HG02973 (cell line): ENCODE measurements at regions not wholly inside any gene's neighbourhood (a gene's known extent, or its start where the extent isn't known, plus 50 kb on each side); places are given as distances from the start of the nearest gene placed in this dataset.
"Not testable (repeated sequence)": the region's sequence is repeated elsewhere in the genome, so short reads cannot be mapped to it uniquely, and the experiment has no call there.

Source experiments
- ATAC-seq: cut with Tn5 transposase; IDR thresholded peaks from one replicate; pipeline ENCODE4 v1.9.1; 2021; ENCODE audit warnings: moderate library complexity; ENCODE audit not compliant: unreplicated experiment

DNA sequence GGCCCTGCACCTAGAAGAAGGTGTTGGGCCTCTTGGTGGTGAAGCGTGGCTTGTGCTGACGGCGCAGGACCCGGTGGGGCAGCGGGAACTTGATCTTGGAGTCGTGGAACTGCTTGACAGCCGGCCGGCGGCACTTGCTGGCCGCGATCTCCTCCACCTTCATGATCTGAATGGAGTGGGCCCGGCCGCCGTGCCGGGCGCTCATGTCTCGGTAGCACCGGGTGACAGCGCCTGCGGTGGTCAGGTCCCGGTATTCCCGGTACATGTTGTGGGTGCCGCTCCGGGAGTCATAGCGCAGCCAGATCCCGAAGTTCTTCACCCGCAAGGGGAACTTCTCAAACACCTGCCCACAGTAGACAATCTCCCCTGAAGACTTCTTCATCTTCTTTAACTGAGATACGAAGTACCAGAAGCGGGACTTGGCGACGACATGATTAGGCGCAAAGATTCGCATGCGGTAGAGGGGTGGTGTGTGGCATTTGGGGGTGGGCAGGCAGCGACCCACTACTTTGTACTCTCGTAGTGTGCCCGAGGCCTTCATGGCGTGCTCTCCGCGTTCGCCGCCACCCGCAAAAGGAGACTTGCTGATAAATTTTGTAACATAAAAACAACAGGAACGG, 92.1 kb upstream of the MSH6 start:
- not testable (repeated sequence) for ATAC-seq

GRCh38 chr2:47690132-47690531, 92.8 kb upstream of the MSH6 start:
- no peak for ATAC-seq

- peak; percentile 61 for ATAC-seq
Measured at GRCh38 chr2:47689118-47689517, 93.8 kb upstream of the MSH6 start.

GRCh38 chr2:47688561-47688960, 94.4 kb upstream of the MSH6 start:
- no peak for ATAC-seq

DNA sequence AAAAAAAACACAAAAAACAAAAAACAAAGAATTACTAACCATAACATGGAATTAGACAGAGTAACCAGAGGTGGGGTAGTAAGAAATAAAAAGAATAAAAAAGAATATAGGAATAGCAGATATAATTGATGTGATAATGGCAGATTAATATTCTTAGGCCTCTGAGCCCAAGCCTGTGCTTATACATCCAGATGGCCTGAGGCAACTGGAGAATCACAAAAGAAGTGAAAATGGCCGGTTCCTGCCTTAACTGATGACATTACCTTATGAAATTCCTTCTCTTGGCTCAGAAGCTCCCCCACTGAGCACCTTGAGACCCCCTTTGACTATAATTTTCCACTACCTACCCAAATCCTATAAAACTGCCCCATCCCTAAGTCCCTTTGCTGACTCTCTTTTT, 95.1 kb upstream of the MSH6 start:
- no peak for ATAC-seq

GRCh38 chr2:47686018-47686417, 96.9 kb upstream of the MSH6 start:
- no peak for ATAC-seq

DNA sequence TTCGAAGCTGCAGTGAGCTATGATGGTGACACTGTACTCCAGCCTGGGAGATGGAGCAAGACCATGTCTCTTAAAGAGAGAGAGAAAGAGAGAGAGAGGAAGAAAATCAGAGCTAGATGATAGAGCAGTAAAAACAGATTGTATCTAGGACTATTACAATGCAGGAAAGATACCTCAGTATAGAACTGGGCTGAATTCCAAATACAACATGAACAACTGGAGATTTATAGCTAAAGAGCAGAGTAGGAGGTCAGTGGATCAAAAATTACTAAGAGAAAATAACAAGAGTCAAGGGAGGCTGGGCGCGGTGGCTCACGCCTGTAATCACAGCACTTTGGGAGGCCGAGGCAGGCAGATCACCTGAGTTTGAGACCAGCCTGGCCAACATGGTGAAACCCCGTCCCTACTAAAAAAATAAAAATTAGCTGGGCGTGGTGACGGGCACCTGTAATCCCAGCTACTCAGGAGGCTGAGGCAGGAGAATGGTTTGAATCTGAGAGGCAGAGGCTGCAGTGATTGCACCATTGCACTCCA, 100.7 kb upstream of the MSH6 start:
- ATAC-seq, result no peak

DNA sequence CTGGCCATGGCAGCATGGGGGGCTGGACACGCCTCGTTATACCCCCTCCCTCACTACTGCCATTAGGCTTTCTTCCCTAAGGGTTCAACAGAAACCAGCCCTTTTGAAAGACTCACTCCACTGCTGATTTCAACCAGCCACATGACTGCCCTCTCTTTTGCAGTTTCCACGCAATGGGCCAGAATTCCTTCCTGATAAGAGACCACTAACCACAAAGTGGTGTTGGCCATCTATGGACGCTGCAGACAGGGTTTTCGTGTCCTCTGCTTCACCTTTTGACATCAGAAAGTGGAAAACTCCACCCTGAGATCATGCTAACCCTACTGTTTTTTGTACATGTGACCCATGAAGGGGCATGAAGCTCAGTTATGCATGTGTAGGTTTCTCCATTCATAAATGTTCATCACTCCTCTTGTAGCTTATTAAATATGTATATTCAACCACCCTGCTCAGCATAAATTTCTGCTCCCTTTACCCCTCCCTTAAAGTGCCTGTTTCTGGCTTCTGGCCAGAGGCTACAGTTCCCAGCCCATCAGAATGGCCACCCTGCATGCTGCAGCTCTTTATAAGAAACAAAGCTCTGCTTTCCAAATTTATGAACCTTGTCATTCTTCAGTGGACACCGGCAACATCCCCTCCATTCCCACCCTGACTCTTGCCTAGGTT, 105.6 kb upstream of the KCNK12 start:
- ATAC-seq, result no peak

DNA sequence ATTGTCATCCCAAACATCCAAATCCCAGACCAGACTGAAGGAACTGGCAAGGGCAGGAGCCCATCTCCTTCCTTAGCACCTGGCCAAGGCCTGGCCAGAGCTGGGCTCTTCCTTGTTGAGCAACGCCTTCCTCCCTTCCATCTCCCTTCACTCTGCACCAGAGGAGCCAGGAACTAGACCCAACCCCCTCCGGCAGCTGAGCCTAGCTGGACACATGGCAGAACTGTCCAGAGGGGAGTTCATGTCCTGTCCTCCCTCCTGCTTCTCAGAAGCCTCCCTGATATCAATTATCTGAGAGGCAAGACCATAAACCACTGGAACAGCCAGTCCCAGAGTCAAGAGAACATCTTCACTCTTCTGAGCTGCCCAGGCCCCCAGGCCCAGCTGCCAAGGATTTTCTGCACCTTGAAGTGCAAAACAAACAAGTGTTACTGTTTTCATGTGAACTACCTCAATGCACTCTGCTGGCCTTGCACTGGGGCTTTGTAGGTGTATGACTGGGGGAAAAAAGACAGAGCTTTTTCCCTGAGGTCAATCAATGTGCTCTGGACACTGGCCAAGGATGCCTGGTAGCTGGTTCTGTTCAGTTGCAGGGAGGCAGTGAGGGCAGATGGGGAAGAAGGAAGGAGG, 104.5 kb upstream of the KCNK12 start:
- ATAC-seq, result no peak

DNA sequence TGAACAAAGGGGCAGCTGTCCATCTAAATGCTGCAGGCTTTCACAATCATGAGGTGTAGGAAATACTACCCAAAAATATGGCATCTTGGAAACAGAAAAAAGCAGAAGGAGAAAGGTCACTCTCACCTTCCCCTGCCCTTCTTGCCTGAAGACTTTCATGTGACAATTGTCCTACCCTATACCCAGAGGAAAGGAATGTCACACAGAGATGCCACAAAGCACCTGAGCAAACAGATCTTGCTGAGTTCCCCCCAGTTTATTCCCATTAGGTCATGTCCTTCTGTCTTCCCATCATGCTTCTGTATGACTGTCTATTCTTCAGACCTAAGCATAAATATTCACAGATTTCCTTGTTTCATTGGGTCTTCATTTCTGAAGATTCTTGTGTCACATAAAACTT, 95.5 kb upstream of the KCNK12 start:
- ATAC-seq, result no peak

- ATAC-seq, result no peak
Measured at GRCh38 chr2:47664817-47665216, 94.0 kb upstream of the KCNK12 start.

DNA sequence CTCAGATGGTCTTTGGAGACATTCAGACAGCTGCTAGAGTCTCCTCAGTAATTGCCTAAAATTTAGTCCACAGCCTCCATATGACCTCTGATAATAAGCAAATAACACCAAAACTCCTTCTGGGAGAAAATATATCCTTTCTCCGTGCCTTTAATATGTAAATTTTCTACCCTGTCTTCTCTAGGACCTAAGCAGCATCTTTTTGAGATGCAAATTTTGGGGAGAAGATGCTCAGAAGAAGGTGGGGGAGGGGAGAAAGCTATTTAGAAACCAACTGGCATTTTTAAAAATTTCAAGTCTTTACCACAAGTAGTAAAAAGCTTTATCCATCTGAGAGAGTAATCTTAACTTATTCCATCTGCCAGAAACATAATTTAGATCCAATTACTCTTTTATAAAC, 91.8 kb upstream of the KCNK12 start:
- ATAC-seq, result no peak

GRCh38 chr2:47661310-47661709, 90.5 kb upstream of the KCNK12 start:
- no peak for ATAC-seq

GRCh38 chr2:47660168-47660567, 89.4 kb upstream of the KCNK12 start:
- ATAC-seq, result no peak

DNA sequence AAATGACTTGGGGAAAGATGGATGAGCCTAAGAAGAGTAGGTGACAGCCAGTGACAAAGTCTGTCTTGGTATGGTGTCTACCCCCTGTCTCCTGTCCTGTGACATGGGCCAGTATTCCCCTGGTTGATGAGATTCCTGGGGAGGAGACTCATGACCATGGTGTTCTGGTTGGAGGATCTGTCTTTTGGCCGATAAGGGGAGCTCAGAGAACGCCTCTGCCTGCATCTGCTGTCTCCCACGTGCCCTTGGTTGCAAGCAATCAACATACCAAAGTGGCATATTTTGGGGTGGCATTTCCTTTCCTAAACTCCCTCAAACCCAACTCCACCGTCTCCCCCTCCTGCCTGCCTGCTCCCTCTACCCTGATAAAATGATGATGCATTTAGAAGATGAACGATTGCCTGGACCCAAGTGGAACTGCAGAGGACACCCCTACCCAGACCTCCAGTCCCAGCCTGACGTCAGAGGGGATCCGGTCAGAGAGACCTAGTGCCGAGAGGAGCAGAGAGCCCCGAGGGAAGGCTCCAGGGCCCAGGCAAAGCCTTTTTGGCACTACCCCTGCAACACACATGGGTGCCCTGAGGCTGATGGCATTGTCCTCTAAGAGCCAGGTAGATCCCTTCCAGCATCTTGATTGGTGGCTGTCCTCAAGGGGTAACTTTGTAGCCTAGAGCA, 88.0 kb upstream of the KCNK12 start:
- no peak for ATAC-seq

DNA sequence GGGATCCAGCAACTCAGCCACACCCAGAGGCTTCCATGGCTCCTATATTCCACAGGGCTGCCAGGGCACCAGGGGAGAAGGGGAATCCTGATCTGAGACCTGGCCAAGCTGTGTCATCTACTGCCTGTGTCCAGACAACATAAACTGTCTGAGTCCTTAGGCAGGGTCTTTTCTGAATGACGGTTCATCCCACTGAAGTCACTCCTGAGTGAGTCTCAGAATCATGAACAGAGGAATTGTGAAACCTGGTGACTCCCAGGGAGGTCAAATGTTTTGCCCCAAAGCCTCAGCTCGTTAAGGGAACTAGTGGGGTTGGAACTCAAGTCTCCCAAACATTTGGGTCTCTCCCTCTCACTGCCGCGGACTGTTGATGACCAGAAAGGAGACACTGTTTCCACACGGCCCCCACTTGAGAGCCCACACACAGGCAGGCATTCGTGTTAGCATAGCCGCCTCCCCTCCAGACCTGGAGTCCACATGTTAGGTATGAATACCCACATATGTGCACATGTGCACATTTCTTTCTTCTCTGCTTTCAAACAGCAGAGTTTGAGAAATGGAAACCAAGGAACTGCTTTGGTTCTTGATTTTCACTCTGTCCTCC, 87.2 kb upstream of the KCNK12 start:
- no peak for ATAC-seq

GRCh38 chr2:47656715-47657600, 86.2 kb upstream of the KCNK12 start:
- ATAC-seq, result no peak

- ATAC-seq, result no peak
Measured at GRCh38 chr2:47655563-47655880, 84.7 kb upstream of the KCNK12 start.

- peak; percentile 86 for ATAC-seq
Measured at GRCh38 chr2:47654790-47655562, 84.2 kb upstream of the KCNK12 start.
